C4-2B (cell line): ENCODE measurements at regions not wholly inside any gene's neighbourhood (a gene's known extent, or its start where the extent isn't known, plus 50 kb on each side); places are given as distances from the start of the nearest gene placed in this dataset.

Source experiments
- ZFX ChIP-seq: fragments of 450-650 bp; IDR thresholded peaks from 2 replicates; pipeline ENCODE4 v1.6.1; 2017
- TF ChIP-seq, protein P1 (sequence below): fragments of 450-650 bp; conservative IDR thresholded peaks from 2 replicates; pipeline ENCODE4 v1.5.1; 2017; ENCODE audit warnings: mild to moderate bottlenecking

DNA sequence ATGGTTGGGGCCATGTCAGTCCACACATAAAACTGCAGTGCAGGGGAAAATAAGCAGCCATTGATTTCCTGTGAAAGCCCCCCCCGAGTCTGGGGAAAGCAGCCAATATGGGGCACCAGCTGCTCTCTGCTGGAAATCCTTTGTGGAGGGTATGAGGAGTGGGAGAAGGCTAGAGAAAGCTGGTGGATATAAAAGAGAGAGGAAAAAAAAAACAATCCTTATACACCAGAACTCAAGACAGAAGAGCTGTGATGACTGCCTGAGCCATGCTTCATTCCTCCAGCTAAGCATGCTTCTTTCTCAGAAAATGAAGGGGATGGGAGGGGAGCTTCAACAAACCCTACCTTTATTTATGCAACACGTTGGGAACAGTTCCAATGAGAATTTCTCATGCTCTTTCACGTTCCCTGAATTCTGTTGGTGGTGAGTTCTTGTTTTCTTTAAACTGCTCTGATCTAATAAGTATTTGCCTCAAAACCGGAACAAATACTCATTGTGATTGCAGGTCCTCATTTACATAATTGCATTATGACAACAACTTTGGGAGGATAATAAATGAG is 688.0 kb upstream of the SEMA6A start:
- TF ChIP-seq, protein P1, sequence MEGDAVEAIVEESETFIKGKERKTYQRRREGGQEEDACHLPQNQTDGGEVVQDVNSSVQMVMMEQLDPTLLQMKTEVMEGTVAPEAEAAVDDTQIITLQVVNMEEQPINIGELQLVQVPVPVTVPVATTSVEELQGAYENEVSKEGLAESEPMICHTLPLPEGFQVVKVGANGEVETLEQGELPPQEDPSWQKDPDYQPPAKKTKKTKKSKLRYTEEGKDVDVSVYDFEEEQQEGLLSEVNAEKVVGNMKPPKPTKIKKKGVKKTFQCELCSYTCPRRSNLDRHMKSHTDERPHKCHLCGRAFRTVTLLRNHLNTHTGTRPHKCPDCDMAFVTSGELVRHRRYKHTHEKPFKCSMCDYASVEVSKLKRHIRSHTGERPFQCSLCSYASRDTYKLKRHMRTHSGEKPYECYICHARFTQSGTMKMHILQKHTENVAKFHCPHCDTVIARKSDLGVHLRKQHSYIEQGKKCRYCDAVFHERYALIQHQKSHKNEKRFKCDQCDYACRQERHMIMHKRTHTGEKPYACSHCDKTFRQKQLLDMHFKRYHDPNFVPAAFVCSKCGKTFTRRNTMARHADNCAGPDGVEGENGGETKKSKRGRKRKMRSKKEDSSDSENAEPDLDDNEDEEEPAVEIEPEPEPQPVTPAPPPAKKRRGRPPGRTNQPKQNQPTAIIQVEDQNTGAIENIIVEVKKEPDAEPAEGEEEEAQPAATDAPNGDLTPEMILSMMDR = no peak
- no peak for TF ChIP-seq ZFX
